SU-DHL-6 (cell line): ENCODE measurements at regions not wholly inside any gene's neighbourhood (a gene's known extent, or its start where the extent isn't known, plus 50 kb on each side); places are given as distances from the start of the nearest gene placed in this dataset.

Source experiments
- H2AFZ ChIP-seq: fragments of 200-600 bp; sonication (generic); 2 replicates; pipeline ENCODE4 v1.6.1; 2014; ENCODE audit warnings: low read depth, mild to moderate bottlenecking, moderate library complexity, mixed read lengths, antibody characterized with exemption, low read length; ENCODE audit not compliant: severe bottlenecking
- H3F3A ChIP-seq: fragments of 200-600 bp; shearing (Covaris generic); 2 replicates; pipeline ENCODE4 v1.6.0; 2016; ENCODE audit warnings: antibody characterized with exemption, mild to moderate bottlenecking; ENCODE audit not compliant: insufficient read depth
- H3K27ac ChIP-seq: fragments of 200-600 bp; sonication (generic); 2 replicates; pipeline ENCODE4 v1.5.1; 2016; ENCODE audit warnings: low read depth, mild to moderate bottlenecking, low read length, moderate library complexity, mixed read lengths
- H3K27me3 ChIP-seq: fragments of 200-600 bp; sonication (generic), shearing (Covaris generic); 2 replicates; pipeline ENCODE4 v1.6.0; 2014; ENCODE audit warnings: mild to moderate bottlenecking, low read length
- H3K36me3 ChIP-seq: fragments of 200-600 bp; sonication (generic); 2 replicates; pipeline ENCODE4 v1.6.1; 2014; ENCODE audit warnings: mild to moderate bottlenecking, low read length, mixed read lengths
- H3K4me2 ChIP-seq: fragments of 300-600, 200-600 bp; shearing (Covaris generic), sonication (generic); 2 replicates; pipeline ENCODE4 v1.6.0; 2014; ENCODE audit warnings: low read length, low read depth, mild to moderate bottlenecking; ENCODE audit not compliant: poor library complexity, severe bottlenecking
- H3K4me3 ChIP-seq: fragments of 200-600 bp; sonication (generic); 2 replicates; pipeline ENCODE4 v1.5.1; 2014; ENCODE audit warnings: antibody characterized with exemption, low read length, mild to moderate bottlenecking, mixed read lengths; ENCODE audit not compliant: insufficient read depth, poor library complexity, severe bottlenecking
- H3K79me2 ChIP-seq: fragments of 200-600 bp; sonication (generic); 2 replicates; pipeline ENCODE4 v1.6.1; 2014; ENCODE audit warnings: mild to moderate bottlenecking, low read length, moderate library complexity; ENCODE audit not compliant: insufficient read depth
- H3K9ac ChIP-seq: fragments of 200-600 bp; sonication (generic); 2 replicates; pipeline ENCODE4 v1.7.0; 2014; ENCODE audit warnings: mild to moderate bottlenecking, low read length
- H3K9me2 ChIP-seq: fragments of 200-600 bp; sonication (generic); replicated peaks from 2 replicates; pipeline ENCODE4 v1.6.1; 2014; ENCODE audit warnings: low read length; ENCODE audit not compliant: insufficient read depth
- H3K9me3 ChIP-seq: fragments of 200-600 bp; sonication (generic); 2 replicates; pipeline ENCODE4 v1.6.1; 2014; ENCODE audit warnings: low read length, mixed read lengths; ENCODE audit not compliant: insufficient read depth
- H4K20me1 ChIP-seq: fragments of 200-600 bp; sonication (generic); 2 replicates; pipeline ENCODE4 v1.6.1; 2014; ENCODE audit warnings: low read depth, mild to moderate bottlenecking, antibody characterized with exemption, low read length, moderate library complexity, mixed read lengths
- EZH2phosphoT487 ChIP-seq: fragments of 200-600 bp; sonication (generic), shearing (Covaris generic); conservative IDR thresholded peaks from 2 replicates; pipeline ENCODE4 v1.6.1; 2018; ENCODE audit warnings: mild to moderate bottlenecking, antibody characterized with exemption, low read length, moderate library complexity, mixed read lengths
- TF ChIP-seq, protein P1 (sequence below): fragments of 200-600 bp; sonication (generic); IDR thresholded peaks from one replicate; pipeline ENCODE4 v1.5.1; 2017; ENCODE audit warnings: antibody characterized with exemption, mild to moderate bottlenecking, low read length, moderate library complexity; ENCODE audit not compliant: insufficient read depth, poor library complexity, severe bottlenecking

- no peak overlapping the region for H3K4me3 ChIP-seq
- no peaks in the 10 kb centered on the region for H3K27me3 ChIP-seq
- H3K27ac ChIP-seq = no peak overlapping the region
- H3K9me3 ChIP-seq = no peaks in the 10 kb centered on the region
- no peaks in the 10 kb centered on the region for H4K20me1 ChIP-seq
- no peaks in the 10 kb centered on the region for H3K9me2 ChIP-seq
- H3K79me2 ChIP-seq = no peaks in the 10 kb centered on the region
- H3F3A ChIP-seq = no peaks in the 10 kb centered on the region
- no peak overlapping the region for H2AFZ ChIP-seq
- TF ChIP-seq EZH2phosphoT487 = no peak
- H3K4me2 ChIP-seq = no peak overlapping the region
- H3K36me3 ChIP-seq = no peaks in the 10 kb centered on the region
- no peak overlapping the region for H3K9ac ChIP-seq
Measured at GRCh38 chr20:48288930-48289507, 503.7 kb upstream of the SULF2 start.

- Histone ChIP-seq H3K27me3 (no peaks in the 10 kb centered on the region), H3K27ac (no peak overlapping the region), H3F3A (no peaks in the 10 kb centered on the region), H3K36me3 (no peaks in the 10 kb centered on the region), H3K9me3 (no peaks in the 10 kb centered on the region), H3K4me3 (no peak overlapping the region), H3K4me2 (no peak overlapping the region), H3K9ac (no peak overlapping the region), H2AFZ (no peak overlapping the region), H4K20me1 (no peaks in the 10 kb centered on the region), H3K79me2 (no peaks in the 10 kb centered on the region), H3K9me2 (no peaks in the 10 kb centered on the region)
- TF ChIP-seq, protein P1, sequence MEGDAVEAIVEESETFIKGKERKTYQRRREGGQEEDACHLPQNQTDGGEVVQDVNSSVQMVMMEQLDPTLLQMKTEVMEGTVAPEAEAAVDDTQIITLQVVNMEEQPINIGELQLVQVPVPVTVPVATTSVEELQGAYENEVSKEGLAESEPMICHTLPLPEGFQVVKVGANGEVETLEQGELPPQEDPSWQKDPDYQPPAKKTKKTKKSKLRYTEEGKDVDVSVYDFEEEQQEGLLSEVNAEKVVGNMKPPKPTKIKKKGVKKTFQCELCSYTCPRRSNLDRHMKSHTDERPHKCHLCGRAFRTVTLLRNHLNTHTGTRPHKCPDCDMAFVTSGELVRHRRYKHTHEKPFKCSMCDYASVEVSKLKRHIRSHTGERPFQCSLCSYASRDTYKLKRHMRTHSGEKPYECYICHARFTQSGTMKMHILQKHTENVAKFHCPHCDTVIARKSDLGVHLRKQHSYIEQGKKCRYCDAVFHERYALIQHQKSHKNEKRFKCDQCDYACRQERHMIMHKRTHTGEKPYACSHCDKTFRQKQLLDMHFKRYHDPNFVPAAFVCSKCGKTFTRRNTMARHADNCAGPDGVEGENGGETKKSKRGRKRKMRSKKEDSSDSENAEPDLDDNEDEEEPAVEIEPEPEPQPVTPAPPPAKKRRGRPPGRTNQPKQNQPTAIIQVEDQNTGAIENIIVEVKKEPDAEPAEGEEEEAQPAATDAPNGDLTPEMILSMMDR = no peak
- TF ChIP-seq EZH2phosphoT487 = no peak
Measured at GRCh38 chr20:48287552-48288170, 502.4 kb upstream of the SULF2 start.

DNA sequence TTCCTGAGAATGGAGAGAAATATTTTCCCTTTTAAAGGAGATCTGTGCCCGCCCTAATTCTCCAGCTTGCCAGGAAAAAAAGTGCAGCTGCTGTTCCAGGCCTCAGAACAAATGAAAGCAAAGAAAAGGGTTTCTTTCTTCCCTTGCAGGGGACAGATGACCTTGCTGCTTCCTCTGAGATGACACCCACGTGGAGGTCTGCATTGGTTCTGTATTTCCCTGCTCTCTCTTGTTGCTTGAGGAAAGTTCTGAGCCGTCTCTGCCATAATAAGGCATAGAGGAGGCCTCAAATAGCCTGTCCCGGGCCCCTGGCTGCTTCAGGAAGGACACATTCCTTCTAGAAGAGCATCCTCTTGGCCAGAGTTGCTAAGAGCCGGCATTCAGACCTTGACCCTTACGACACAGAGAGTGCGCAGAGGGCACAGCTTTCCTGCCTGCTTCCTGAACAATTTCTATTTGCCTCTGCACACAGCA lies 501.8 kb upstream of the SULF2 start:
- Histone ChIP-seq H3K36me3 (no peaks in the 10 kb centered on the region), H3K4me2 (no peak overlapping the region), H3F3A (no peaks in the 10 kb centered on the region), H3K9me2 (no peaks in the 10 kb centered on the region), H2AFZ (no peak overlapping the region), H3K27me3 (no peaks in the 10 kb centered on the region), H3K9me3 (no peaks in the 10 kb centered on the region), H3K79me2 (no peaks in the 10 kb centered on the region), H4K20me1 (no peaks in the 10 kb centered on the region), H3K9ac (no peak overlapping the region), H3K4me3 (no peak overlapping the region), H3K27ac (no peak overlapping the region)
- no peak for TF ChIP-seq EZH2phosphoT487
- TF ChIP-seq, protein P1 = no peak

DNA sequence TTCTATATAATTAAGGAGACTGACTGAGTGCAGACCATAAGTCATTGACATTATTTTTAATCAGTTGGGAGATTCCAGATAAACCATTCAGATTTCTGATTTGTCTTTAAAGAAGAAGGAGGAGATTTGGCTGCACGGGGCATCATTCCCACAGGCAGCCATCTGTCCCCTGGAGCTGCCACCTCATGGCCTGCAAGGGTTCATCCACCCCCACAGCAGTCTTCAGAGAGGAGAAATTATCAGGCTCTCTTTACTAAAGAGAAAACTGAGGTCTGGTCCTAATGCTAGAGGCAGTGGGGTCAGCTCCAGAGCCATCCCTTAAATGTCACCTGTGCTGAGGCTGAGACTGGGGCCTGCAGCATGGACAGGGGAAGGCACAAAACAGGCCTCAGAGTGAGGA lies 501.3 kb upstream of the SULF2 start:
- TF ChIP-seq, protein P1 = no peak
- TF ChIP-seq EZH2phosphoT487 = no peak
- no peaks in the 10 kb centered on the region for H3K9me3 ChIP-seq
- no peaks in the 10 kb centered on the region for H3K27me3 ChIP-seq
- H3K9ac ChIP-seq = no peak overlapping the region
- H3K36me3 ChIP-seq = no peaks in the 10 kb centered on the region
- H3K9me2 ChIP-seq = no peaks in the 10 kb centered on the region
- no peak overlapping the region for H3K4me3 ChIP-seq
- no peak overlapping the region for H2AFZ ChIP-seq
- H3K27ac ChIP-seq = no peak overlapping the region
- H4K20me1 ChIP-seq = no peaks in the 10 kb centered on the region
- no peak overlapping the region for H3K4me2 ChIP-seq
- H3F3A ChIP-seq = no peaks in the 10 kb centered on the region
- H3K79me2 ChIP-seq = no peaks in the 10 kb centered on the region
